ENCODE measurements at regions not wholly inside any gene's neighbourhood (a gene's known extent, or its start where the extent isn't known, plus 50 kb on each side); places are given as distances from the start of the nearest gene placed in this dataset.
"Not testable (repeated sequence)": the region's sequence is repeated elsewhere in the genome, so short reads cannot be mapped to it uniquely, and the experiment has no call there.

- no peak for DNase-seq
- intact Hi-C loops (cut with DNase I), result no loop called here
These were observed 1183.1 kb upstream of the TMEFF2 start for GRCh38 chr2:193377789-193378188.

GRCh38 chr2:193373120-193373519 is 1178.4 kb upstream of the TMEFF2 start:
- intact Hi-C loops (cut with DNase I), result no loop called here
- no peak for DNase-seq

GRCh38 chr2:193371200-193371599 is 1176.5 kb upstream of the TMEFF2 start:
- intact Hi-C loops (cut with DNase I), result no loop called here
- no peak for DNase-seq

GRCh38 chr2:193368615-193369014 is 1173.9 kb upstream of the TMEFF2 start:
- intact Hi-C loops (cut with DNase I), result no loop called here
- DNase-seq, result no peak

- intact Hi-C loops (cut with DNase I), result no loop called here
- peak in 2 of 10 donors; percentile 49 to 66 for DNase-seq
These were observed 1162.8 kb upstream of the TMEFF2 start for GRCh38 chr2:193357508-193357907.

- DNase-seq; intact Hi-C loops (cut with DNase I): not testable (repeated sequence)
These were observed 1158.0 kb upstream of the TMEFF2 start for GRCh38 chr2:193352665-193353242.

- intact Hi-C loops (cut with DNase I), result no loop called here
- DNase-seq, result no peak
These were observed 1155.8 kb upstream of the TMEFF2 start for GRCh38 chr2:193350509-193350908.

GRCh38 chr2:193349642-193350041 is 1154.9 kb upstream of the TMEFF2 start:
- intact Hi-C loops (cut with DNase I), result no loop called here
- no peak for DNase-seq

- DNase-seq, result no peak
- intact Hi-C loops (cut with DNase I), result no loop called here
These were observed 1153.3 kb upstream of the TMEFF2 start for GRCh38 chr2:193348055-193348454.

- no peak for DNase-seq
- intact Hi-C loops (cut with DNase I), result no loop called here
These were observed 1142.0 kb upstream of the TMEFF2 start for GRCh38 chr2:193336781-193337180.

GRCh38 chr2:193334401-193334800 is 1139.7 kb upstream of the TMEFF2 start:
- DNase-seq, result no peak
- intact Hi-C loops (cut with DNase I), result no loop called here

- intact Hi-C loops (cut with DNase I), result no loop called here
- no peak for DNase-seq
These were observed 1138.8 kb upstream of the TMEFF2 start for GRCh38 chr2:193333539-193333938.

GRCh38 chr2:193332941-193333340 is 1138.2 kb upstream of the TMEFF2 start:
- DNase-seq, result no peak

GRCh38 chr2:193331676-193332075 is 1136.9 kb upstream of the TMEFF2 start:
- intact Hi-C loops (cut with DNase I), result no loop called here

More at GRCh38 chr2:193332941-193333340, 1138.2 kb upstream of the TMEFF2 start:
- intact Hi-C loops (cut with DNase I), result no loop called here

GRCh38 chr2:193326296-193326695 is 1131.6 kb upstream of the TMEFF2 start:
- intact Hi-C loops (cut with DNase I), result no loop called here
- no peak for DNase-seq

More at GRCh38 chr2:193331676-193332075, 1136.9 kb upstream of the TMEFF2 start:
- DNase-seq, result no peak

GRCh38 chr2:193315428-193316091 is 1120.8 kb upstream of the TMEFF2 start:
- intact Hi-C loops (cut with DNase I), result no loop called here
- no peak for DNase-seq

GRCh38 chr2:193303464-193303863 is 1108.7 kb upstream of the TMEFF2 start:
- no peak for DNase-seq
- intact Hi-C loops (cut with DNase I), result no loop called here

- no peak for DNase-seq
- intact Hi-C loops (cut with DNase I), result no loop called here
These were observed 1099.6 kb upstream of the TMEFF2 start for GRCh38 chr2:193294371-193294770.

GRCh38 chr2:193279361-193279760 is 1084.6 kb upstream of the TMEFF2 start:
- DNase-seq, result no peak
- intact Hi-C loops (cut with DNase I), result no loop called here

- intact Hi-C loops (cut with DNase I), result no loop called here
These were observed 1082.3 kb upstream of the TMEFF2 start for GRCh38 chr2:193276988-193277387.

GRCh38 chr2:193276560-193276959 is 1081.8 kb upstream of the TMEFF2 start:
- intact Hi-C loops (cut with DNase I), result no loop called here
- DNase-seq, result peak in 2 of 10 donors; percentile 64 to 84

More at GRCh38 chr2:193276988-193277387, 1082.3 kb upstream of the TMEFF2 start:
- DNase-seq, result no peak

GRCh38 chr2:193276069-193276468 is 1081.3 kb upstream of the TMEFF2 start:
- DNase-seq, result peak in 1 of 10 donors; percentile 47
- intact Hi-C loops (cut with DNase I), result no loop called here
